HG03095 (cell line): ENCODE measurements at regions not wholly inside any gene's neighbourhood (a gene's known extent, or its start where the extent isn't known, plus 50 kb on each side); places are given as distances from the start of the nearest gene placed in this dataset.

Experiments used
- ATAC-seq: cut with Tn5 transposase; IDR thresholded peaks from one replicate; pipeline ENCODE4 v1.9.1; 2021; ENCODE audit warnings: moderate library complexity; ENCODE audit not compliant: unreplicated experiment

DNA sequence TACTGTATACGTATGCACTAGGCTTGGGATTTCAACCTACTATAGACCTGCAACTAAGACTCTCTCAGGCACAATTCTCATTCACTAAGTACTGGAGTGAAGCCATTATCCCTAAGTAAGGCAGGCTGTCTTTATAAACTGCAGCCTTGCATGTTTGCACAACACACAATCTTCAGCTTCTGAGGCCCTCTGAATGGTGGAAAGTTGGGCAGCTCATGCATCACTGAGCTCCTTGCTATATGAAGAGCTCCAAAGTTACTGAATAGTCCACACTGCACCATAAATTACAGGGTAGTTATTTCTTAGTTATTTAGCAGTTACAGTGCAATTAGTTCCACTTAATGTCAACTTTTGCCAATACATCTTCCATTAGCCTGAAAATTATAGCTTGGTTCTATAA, 384.6 kb downstream of the BRINP1 start:
- ATAC-seq = no peak

DNA sequence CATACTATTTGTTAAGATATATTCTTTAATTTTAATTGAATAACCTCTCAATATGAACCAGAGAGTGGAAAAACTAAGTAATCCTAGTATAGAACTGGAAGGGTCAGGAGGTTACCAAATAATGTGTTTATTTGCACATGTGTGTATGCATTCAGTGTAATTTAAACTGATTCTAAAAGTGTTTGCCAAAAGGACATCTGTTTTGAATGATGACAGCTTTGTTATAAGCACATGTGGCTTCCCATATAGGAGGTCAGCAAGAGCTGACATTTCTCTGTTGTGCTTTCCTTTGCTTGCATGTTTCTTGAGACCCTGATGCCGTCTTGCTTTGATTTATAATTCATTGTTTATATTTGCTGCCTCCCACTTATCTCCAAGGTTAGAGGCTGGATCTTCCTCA, 383.4 kb downstream of the BRINP1 start:
- ATAC-seq = no peak

DNA sequence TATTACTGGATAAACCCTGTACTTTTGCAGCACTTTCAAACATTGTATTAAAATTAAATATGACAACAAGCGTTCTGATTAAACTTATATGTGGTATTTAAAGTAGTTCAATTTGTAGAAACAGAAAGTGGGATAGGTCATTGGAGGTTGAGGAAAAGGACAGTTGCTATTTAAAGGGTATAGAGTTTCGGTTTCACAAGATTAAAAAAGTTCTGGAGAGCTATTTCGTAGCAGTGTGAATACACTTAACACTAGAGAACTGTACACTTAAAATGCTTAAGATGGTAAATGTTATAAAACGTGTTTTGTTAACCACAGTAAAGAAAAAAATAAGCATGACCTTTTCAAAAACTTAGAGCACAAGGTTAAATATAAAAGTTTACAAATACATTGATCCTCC, 382.1 kb downstream of the BRINP1 start:
- no peak for ATAC-seq

DNA sequence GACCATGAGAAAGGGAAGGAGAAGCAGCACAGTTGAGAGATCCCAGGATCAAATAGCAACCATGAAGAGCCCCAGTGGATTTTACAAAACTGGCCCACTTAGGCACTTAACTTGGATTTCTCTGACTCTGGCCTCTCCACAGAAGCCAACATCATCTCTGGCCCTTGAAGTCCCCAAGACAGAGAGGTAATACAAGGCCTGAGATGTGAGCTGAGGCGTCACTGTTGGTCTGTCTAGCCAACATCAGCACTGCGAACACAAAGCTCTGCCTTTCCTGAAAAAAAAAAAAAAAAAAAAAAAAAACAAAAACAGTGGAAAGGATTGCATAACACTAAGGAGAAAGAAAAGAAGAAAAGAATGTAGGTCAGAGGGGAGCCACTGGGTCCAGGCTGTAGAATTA, 378.3 kb downstream of the BRINP1 start:
- ATAC-seq = no peak

DNA sequence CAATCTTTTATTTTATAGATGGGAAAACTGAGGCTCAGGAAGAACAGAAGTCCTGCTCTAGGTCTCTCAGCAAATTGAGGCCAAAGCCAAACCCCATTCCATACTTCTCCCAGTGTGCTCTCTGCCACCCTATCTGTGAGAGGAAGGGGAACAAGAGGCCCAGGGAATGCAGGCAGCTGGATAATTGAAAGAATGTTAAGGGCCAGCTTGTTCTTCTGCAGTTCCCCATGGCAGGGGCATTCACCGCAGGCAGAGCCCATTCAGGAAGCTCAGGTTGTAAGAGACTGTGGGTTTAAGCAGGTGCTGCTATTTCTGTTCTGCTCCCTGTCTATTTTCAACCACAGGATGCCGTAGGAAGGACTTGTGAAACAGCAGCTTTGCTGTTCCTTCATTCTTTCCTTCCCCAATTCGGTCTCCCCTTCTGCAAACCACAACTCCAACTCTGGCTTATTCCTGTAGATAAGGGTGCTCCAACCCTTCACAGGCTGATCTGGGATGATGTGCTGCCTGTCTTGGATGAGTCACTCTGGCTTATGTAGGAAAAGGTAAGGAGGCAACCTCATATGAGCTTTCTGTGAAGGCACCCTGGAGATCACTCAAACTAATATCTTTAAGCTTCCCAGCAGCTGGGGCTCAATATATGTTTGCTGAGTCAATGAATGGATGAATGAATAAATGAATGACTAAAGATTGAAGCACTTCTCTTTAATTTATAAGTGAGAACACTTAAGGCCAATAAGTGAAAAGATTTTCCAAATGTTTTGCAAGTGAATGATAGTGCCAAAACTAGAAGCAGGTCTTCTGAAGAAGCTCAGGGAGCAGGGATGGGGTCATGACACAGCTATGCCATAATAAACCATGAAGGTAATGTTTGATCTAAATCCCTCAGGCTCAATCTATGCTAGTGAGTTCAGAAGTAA, 377.6 kb downstream of the BRINP1 start:
- no peak for ATAC-seq

DNA sequence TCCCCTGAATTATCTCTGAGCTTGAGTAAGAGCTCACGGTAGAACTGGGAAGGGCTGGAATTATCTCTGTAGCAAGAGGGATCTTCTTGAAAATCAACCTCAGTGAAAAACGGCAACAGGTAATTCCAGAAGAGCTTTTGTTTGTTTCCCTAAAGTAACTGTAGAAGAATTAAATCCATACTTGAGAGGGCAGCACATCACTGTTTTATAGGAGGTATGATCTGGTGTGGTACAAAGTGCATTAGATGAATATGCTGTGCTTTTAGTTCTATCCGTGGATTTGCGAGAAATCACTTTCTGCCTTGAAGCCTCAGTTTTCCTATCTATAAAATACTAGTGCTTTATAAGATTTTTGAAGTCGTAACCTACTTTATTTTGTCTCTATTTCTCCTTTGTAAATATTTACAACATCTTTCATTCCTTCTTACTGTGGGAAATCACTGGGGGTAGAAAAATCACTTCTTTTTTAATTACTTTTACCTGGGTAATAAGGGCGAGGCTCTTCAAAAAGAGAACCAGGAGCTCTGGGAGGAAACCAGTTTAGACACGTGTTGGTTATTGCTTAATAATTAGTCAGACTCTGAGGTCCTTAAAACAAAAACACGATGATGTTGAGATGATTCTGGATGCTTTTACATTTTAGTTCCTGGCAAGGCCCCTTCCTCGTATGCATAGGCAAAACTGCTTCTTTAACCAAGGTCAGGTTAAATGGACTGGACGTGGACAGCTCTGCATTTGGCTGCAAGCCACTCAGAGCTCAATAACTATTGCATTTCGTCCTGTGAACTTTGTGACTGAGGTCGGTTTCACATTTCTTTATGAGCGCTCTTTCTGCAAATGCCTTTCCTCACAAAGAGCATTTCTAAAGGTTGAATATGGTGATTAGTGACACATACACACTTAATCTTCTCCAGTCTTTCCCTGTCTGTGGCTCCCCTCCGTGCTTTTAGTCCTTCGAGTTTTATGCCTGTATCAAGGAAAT, 376.1 kb downstream of the BRINP1 start:
- no peak for ATAC-seq

DNA sequence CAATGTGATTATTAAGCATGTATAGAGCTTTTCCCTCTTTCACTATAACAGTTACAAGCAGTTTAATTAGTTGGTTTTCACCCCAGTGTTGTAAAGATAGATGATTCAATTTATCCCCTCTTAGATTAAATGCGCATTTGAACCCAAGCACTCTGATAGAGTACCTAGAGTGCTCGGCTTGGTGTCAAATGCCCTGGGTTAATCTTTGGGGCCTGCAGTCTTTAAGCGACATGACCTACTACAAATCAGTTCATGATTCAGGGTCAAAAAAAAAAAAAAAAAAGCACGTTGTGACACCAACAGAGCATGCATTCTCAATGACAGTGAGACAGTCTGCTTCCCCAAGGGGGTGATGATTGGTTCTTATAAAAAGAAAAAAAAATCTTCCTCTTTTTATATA, 375.3 kb downstream of the BRINP1 start:
- no peak for ATAC-seq

DNA sequence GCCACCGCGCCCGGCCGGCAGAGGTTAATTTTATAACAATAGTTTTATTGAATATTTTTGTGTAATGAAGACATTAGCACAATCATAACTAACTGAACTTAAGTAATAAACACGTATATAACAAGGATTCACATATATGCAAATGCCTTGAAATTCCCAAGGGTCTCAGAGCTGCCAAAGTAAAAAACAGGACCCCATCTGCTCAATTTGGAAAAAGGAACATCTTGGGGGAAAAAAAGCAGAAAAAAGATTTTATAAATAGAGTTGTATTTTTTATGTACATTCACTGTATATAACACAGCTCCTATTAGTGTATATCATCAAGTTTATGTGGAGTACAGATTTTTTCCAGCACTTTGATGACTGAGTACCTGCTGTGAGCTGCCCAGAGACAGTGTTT, 366.7 kb downstream of the BRINP1 start:
- ATAC-seq = no peak

DNA sequence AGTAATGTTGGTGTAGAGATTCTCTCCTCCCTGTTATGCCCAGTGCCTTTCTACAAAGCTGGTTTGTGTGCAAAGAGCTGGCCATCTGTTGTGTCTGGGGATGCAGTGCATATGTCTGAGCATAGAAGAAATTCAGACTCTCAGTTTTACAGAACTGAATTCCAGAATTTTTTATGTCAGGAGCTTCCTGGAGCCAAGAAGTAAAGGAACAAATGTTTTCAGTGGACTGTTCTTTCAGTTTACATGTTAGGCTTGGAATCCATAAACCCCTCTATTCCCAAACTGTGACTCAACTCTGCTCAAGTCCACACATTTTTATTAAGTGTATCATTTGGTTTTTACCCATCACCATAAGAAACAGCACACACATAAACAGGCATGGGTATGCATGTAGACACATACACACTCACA, 366.0 kb downstream of the BRINP1 start:
- no peak for ATAC-seq

DNA sequence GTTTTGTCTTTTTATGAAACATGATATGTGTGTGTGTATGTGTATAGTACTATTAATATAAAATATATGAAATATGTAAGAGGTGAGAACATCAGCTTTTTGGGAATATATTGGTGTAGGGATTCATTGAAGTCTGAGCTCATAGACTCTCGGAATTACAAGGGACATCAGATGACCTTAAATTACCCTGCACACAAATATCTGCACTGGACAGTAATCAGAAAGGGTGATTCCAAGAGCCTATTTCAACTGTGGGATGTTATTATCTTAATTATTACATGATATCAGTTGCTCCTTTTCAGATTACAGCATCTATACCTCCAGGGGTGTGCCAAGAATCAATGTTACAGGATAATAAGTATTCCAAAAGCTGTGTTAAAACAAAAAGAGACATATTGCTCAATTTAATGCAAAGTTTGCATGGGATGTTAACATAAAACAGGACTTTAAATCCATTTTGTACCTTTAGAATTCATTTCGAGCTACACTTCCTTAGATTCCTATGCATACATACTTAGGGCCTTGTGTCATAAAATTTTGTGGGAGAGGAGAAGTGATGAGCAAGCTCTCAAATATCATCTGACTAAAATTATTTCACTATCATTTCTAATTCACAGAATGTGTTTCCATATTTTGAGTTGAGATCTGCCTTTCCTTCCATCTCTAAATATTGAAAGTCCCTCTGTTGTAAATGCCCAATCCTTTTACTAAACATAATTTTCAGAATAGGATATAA, 365.2 kb downstream of the BRINP1 start:
- ATAC-seq = no peak

DNA sequence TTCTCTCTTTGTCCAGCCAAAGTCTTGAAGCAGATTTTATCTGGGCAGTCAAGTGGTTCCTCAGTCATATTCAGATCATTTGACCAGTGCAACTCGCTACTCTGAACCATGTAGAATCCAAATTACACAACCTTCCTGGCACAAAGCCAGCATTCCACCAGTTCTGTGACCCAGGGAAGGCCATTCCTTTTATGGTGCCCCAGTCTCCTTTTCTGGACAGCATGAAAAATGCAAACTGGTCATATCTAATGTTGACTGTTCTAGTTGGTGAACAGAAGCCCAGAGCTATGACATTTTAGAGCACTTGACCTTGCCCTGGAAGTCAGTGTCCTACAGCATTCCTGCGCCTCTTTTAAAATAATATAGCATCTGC, 364.6 kb downstream of the BRINP1 start:
- no peak for ATAC-seq

DNA sequence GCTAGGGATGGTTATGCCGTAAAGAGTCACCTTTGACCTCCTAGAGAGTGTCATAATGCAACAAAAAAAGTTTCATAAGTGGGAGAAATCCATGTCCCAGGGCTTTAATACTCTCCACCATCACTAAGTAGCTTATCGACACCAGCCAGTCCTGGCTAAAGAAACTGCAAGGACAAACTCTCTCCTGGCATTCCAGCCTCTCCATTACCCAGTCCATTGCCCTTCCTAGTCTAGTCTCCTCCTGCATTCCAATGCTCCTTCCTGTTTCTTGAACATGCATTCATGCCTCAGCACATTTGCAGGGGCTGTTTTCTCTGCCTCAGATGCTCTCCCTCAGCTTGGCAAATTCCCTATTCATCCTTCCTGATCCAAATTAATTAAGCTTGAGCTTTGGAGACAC, 364.1 kb downstream of the BRINP1 start:
- no peak for ATAC-seq

DNA sequence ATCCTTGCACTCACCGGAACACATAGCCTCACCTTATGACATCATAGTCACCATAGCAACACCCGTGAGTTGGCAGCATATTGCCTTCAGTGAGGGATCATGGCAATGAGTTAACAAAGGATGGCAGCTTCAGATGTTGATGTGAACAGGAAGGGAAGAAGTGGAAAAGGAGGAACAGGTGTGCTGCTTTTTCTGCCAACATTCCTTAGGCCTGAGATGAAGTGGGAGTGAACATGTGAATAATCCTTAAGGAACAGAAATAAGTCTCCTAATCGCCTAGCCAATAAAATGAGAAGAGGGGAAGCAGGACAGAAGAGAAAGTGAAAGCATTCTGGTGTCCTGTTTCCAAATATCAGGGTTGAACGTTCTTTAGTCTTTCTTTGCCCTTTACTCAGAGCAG, 360.0 kb downstream of the BRINP1 start:
- no peak for ATAC-seq

DNA sequence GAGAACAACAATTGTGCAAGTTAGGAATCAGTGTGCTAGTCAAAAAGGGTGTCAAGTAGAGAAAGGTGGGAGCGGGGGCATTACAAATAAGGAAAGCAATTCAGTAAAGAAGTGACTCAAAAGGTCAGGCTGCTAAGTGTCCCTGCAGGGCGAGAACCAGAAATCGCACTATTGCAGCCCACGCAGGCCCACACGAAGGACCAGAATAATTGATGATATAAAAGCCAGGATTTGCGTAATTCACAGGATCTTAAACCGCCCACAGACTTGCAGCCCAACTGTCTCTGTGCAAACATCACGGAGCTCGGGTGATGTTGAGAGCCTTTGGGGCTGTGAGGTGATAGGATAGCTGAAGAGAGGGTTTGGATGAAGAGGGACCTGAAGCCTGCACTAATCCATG, 349.0 kb downstream of the BRINP1 start:
- no peak for ATAC-seq

DNA sequence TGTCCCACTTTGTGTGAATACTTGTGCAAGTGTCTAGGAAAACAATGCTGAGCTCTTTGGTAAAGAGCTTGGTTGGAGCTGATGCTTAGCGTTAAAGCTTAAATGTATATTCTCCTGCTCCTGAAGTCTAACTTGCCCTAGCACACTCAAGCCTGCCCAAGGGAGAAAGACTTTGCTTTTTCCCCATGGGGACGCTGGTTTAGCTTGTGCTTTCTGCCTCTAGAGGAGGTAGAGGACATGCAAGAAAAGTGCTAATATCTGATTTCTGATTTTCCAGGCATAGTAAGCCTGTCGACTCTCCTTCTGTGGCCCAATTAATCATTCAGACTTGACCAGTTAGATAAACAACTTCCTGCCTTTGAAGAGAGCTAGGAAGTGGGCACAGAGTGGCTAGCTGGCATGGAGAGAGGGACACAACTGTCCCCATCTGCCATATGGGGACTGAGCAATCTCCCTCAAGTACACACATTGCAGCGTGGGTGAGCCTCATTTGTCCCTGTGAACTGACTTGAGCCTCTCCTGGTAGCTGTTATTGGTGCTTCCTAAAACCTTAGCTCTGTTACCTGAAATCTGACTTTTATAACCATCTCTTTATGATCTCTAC, 348.4 kb downstream of the BRINP1 start:
- no peak for ATAC-seq

DNA sequence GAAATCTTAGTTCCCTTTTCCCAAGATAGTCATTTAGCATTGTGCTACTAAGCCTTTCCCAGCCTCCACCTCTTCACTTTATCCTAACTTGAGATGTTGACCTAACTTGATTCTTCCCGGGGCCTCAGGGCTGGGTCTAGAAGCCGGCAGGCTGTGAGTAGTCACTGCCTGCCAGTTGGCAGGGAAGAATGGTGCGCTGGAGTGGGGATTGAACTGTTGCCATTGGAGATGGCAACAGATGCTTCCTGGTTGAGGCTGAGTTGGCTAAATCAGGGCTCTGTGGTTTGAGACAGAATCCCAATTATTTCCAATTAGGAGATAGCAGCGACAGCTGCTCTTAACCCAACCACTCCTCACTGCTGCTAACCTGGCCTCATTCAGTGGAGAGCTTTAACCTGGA, 343.1 kb downstream of the BRINP1 start:
- ATAC-seq = no peak

DNA sequence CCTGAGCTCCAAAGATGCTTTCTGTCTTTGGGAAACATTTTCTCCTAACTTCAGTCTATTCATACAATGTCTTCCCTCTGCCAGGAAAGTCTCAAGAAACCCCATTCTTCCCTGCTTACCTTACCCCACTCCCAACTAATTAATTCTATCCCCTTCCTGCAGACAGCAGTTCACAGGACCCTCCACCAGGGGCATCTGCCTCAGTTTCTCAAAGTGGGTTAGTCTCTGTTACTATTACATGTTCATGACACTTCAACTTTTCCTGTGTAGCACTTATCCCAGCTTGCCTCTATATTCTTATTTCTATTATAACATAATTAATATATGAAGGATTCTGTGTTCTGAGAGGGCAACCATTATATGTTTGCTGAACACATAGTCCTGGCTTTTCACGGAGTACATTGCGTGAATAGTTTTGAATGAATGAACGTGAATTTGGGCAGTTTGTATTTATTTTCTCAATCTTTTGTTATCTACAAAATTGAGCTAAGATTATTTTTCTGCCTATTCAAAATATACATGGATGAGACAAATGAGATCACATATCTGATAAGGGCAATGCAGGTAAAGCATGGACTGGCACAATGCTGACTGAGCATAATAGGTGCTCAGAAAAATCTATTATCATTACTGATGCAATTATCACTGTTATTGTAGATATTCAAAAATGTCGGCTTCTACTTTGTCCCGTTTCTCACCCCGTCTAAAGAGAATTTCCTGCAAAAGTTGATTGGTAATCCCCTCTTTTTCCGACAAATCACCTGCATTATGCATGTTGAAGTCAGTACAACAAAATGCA, 341.1 kb downstream of the BRINP1 start:
- no peak for ATAC-seq

DNA sequence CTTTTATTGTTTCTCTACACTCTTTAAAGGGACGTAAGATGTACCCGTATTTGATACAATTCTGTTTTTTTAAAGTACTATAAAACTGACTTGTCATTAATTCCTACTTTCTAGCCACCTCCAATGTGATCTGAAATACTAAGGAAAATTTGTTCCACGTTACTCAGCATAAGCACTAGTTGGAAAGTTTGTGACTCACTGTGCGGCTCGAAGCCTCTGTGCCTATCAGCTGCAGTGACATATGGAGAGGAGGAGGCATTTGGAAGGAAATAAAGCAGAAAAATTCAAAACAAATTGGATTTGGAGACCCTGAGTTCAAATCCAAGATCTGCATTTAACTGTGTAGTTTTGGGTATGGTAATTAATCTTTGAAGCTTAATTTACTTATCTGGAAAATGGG, 339.3 kb downstream of the BRINP1 start:
- ATAC-seq = no peak

DNA sequence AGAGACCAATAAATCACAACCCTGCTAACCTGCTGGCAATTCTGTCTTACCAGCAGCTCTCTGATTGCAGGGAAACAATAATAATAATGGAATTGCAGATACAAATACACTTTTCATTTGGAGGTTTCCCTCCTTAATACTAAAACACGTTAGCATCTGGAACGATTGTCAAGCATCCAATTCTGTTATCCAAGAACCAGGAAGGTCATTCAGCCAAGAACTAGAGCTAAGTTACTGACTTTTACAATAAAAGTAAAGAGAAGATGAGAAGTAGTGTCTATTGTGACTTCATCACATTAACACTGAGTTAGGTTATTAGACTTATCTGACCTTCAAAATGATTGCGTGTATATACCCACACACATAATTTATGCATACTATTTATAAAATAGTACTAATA, 335.6 kb downstream of the BRINP1 start:
- ATAC-seq = no peak

DNA sequence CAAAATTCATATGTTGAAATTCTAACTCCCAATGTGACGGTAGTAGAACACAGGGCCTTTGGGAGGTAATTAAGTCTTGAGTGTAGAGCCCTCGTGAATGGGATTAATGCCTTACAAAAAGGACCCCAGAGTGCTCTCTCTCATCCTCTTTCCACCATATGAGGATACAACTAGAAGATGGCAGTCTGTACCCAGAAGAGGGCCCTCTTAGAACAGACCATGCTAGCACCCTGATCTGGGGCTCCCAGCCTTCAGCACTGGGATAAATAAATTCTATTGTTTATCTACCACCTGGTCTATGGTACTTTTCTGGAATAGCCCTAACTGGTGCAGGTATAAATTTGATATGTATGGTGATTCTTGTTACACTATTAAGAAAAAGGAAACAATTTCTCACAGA, 332.3 kb downstream of the BRINP1 start:
- no peak for ATAC-seq
